Keratinocyte (primary cell): ENCODE measurements at regions not wholly inside any gene's neighbourhood (a gene's known extent, or its start where the extent isn't known, plus 50 kb on each side); places are given as distances from the start of the nearest gene placed in this dataset.

Experiments used
- CTCF ChIP-seq, 3 experiments: IDR thresholded peaks in 1 of 3; conservative IDR thresholded peaks in 1 of 3; optimal IDR thresholded peaks in 1 of 3; 2 replicates in 2 of 3; 3 replicates in 1 of 3; pipeline versions ENCODE3 to v1.5.1; 2011; ENCODE audit warnings: low read length in 3 of 3, mild to moderate bottlenecking in 3 of 3, moderate library complexity in 2 of 3, control low read depth in 1 of 3, inconsistent platforms in 1 of 3; ENCODE audit not compliant: insufficient read depth in 2 of 3; ENCODE audit errors: extremely low read depth in 1 of 3
- EZH2 ChIP-seq: IDR thresholded peaks from one replicate; pipeline ENCODE4 v1.6.1; 2012; ENCODE audit warnings: inconsistent platforms, mild to moderate bottlenecking, low read length, moderate library complexity

GRCh38 chr3:22555753-22556435, 647.2 kb upstream of the UBE2E2 start:
- TF ChIP-seq CTCF (optimal IDR thresholded peaks at IDR 0.05 in 1 of 3, IDR thresholded peaks at IDR 0.05 in 1 of 3, conservative IDR thresholded peaks at IDR 0.05 in 1 of 3; ENCODE audit: extremely low read depth in 1 of 3, insufficient read depth in 2 of 3, low read length in 3 of 3) (no peak), EZH2 (no peak)
